ENCODE measurements at regions not wholly inside any gene's neighbourhood (a gene's known extent, or its start where the extent isn't known, plus 50 kb on each side); places are given as distances from the start of the nearest gene placed in this dataset.

- H3K27me3 ChIP-seq (ENCODE audit: control insufficient read depth, insufficient read depth, low read length): no peaks in the 10 kb centered on the region
- no peak for TF ChIP-seq CTCF (IDR thresholded peaks at IDR 0.05; ENCODE audit: insufficient read depth, low read length, severe bottlenecking)
- H3K36me3 ChIP-seq (ENCODE audit: control insufficient read depth, insufficient read depth, low read length): no peaks in the 10 kb centered on the region
- FAIRE-seq (no peak), DNase-seq (ENCODE audit: low read depth) (no peak)
- no peak overlapping the region for H3K4me3 ChIP-seq (ENCODE audit: low read depth, low read length)
Observed at GRCh38 chr3:82807781-82808180, 1046.3 kb upstream of the GBE1 start.

- FAIRE-seq (no peak), DNase-seq (ENCODE audit: low read depth) (peak; percentile 72)
- no peaks in the 10 kb centered on the region for H3K36me3 ChIP-seq (ENCODE audit: control insufficient read depth, insufficient read depth, low read length)
- H3K4me3 ChIP-seq (ENCODE audit: low read depth, low read length): no peak overlapping the region
- TF ChIP-seq CTCF (IDR thresholded peaks at IDR 0.05; ENCODE audit: insufficient read depth, low read length, severe bottlenecking): no peak
- H3K27me3 ChIP-seq (ENCODE audit: control insufficient read depth, insufficient read depth, low read length): no peaks in the 10 kb centered on the region
Observed at GRCh38 chr3:82802501-82802900, 1041.1 kb upstream of the GBE1 start.

GRCh38 chr3:82800248-82800647 is 1038.8 kb upstream of the GBE1 start:
- FAIRE-seq: no peak
- no peak overlapping the region for H3K4me3 ChIP-seq (ENCODE audit: low read depth, low read length)
- H3K27me3 ChIP-seq (ENCODE audit: control insufficient read depth, insufficient read depth, low read length): no peaks in the 10 kb centered on the region
- no peak for DNase-seq (ENCODE audit: low read depth)
- TF ChIP-seq CTCF (IDR thresholded peaks at IDR 0.05; ENCODE audit: insufficient read depth, low read length, severe bottlenecking): no peak
- H3K36me3 ChIP-seq (ENCODE audit: control insufficient read depth, insufficient read depth, low read length): no peaks in the 10 kb centered on the region

GRCh38 chr3:82796765-82797164 is 1035.3 kb upstream of the GBE1 start:
- Histone ChIP-seq H3K27me3 (ENCODE audit: control insufficient read depth, insufficient read depth, low read length) (no peaks in the 10 kb centered on the region), H3K4me3 (ENCODE audit: low read depth, low read length) (no peak overlapping the region), H3K36me3 (ENCODE audit: control insufficient read depth, insufficient read depth, low read length) (no peaks in the 10 kb centered on the region)
- FAIRE-seq (no peak), DNase-seq (ENCODE audit: low read depth) (no peak)
- TF ChIP-seq CTCF (IDR thresholded peaks at IDR 0.05; ENCODE audit: insufficient read depth, low read length, severe bottlenecking): no peak

GRCh38 chr3:82791241-82791640 is 1029.8 kb upstream of the GBE1 start:
- DNase-seq (ENCODE audit: low read depth): no peak
- no peak for TF ChIP-seq CTCF (IDR thresholded peaks at IDR 0.05; ENCODE audit: insufficient read depth, low read length, severe bottlenecking)
- no peak overlapping the region for H3K4me3 ChIP-seq (ENCODE audit: low read depth, low read length)
- H3K27me3 ChIP-seq (ENCODE audit: control insufficient read depth, insufficient read depth, low read length): no peaks in the 10 kb centered on the region
- H3K36me3 ChIP-seq (ENCODE audit: control insufficient read depth, insufficient read depth, low read length): no peaks in the 10 kb centered on the region
- no peak for FAIRE-seq

GRCh38 chr3:82790307-82791097 is 1029.1 kb upstream of the GBE1 start:
- FAIRE-seq: no peak
- TF ChIP-seq CTCF (IDR thresholded peaks at IDR 0.05; ENCODE audit: insufficient read depth, low read length, severe bottlenecking): no peak

More at GRCh38 chr3:82790307-82791097, 1029.1 kb upstream of the GBE1 start:
- Histone ChIP-seq H3K4me3 (ENCODE audit: low read depth, low read length) (no peak overlapping the region), H3K36me3 (ENCODE audit: control insufficient read depth, insufficient read depth, low read length) (no peaks in the 10 kb centered on the region), H3K27me3 (ENCODE audit: control insufficient read depth, insufficient read depth, low read length) (no peaks in the 10 kb centered on the region)
- no peak for DNase-seq (ENCODE audit: low read depth)

Data from bronchial epithelial cell (primary cell).